ENCODE measurements at regions not wholly inside any gene's neighbourhood (a gene's known extent, or its start where the extent isn't known, plus 50 kb on each side); places are given as distances from the start of the nearest gene placed in this dataset.
A peak's percentile ranks its signal among the peaks of the same experiment; 100 is the strongest.
"Not testable (repeated sequence)": the region's sequence is repeated elsewhere in the genome, so short reads cannot be mapped to it uniquely, and the experiment has no call there.

GRCh38 chr13:26488236-26489003, 69.1 kb upstream of the WASF3 start:
- H3K27me3 ChIP-seq (ENCODE audit: insufficient read depth in 3 of 3, low read length in 2 of 3) = no peaks in the 10 kb centered on the region
- no peak overlapping the region for H3K27ac ChIP-seq
- no peaks in the 10 kb centered on the region for H3K36me3 ChIP-seq (ENCODE audit: insufficient read depth in 1 of 2, low read depth in 1 of 2)
- no peak for TF ChIP-seq CTCF (IDR thresholded peaks at IDR 0.05)
- no peak overlapping the region for H3K4me3 ChIP-seq
- WGBS, 3 donors = 83 to 85% (median 84%) methylated on average over 18 of the region's 18 CpGs
- intact Hi-C loops (cut with DNase I) = no loop called here
- DNase-seq = no peak
- ATAC-seq = no peak
- H3K9me3 ChIP-seq = no peaks in the 10 kb centered on the region
- no peaks in the 10 kb centered on the region for H3K4me1 ChIP-seq

- not testable (repeated sequence) for H3K9me3 ChIP-seq; H3K27me3 ChIP-seq (ENCODE audit: insufficient read depth in 3 of 3, low read length in 2 of 3); ATAC-seq; H3K4me3 ChIP-seq; H3K36me3 ChIP-seq (ENCODE audit: insufficient read depth in 1 of 2, low read depth in 1 of 2); DNase-seq; H3K4me1 ChIP-seq; H3K27ac ChIP-seq
- intact Hi-C loops (cut with DNase I) = loop anchor here in 1 of 2 donors (5.0 kb wide), 1 partner anchor 205 kb away; no protein-coding TSS in a partner anchor
- WGBS, 3 donors = 88 to 93% (median 93%) methylated on average over 5 of the region's 5 CpGs
Observed at GRCh38 chr13:26492301-26492700, 65.2 kb upstream of the WASF3 start.

DNA sequence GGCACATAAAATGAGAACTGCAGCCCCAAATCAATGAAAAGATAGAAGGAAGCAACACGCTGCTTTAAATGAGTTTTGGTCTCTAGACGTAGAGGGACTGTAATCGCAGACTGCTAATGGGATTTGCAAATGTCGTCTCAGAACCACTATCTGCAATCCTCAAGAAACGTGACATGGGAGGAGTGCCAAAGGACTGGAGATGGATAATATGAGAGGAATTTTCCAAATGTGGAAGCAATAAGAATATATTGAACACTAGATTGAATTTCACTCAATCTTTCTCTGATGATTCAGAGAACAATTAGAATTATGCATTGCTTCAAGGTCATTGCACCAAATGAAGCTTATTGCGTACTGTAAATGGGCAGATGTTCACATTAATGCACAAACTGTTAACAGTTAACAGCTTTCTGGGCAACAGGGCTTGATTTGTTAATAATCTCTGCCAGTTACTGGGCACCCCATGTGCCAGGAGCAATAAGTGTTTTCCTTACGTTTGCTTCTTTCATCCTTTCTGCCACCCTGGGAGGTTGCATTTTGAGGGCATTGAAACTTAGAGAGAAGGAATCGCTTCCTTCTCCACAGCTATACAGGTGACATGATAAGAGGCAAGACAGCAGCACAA, 62.8 kb upstream of the WASF3 start:
- Histone ChIP-seq H3K9me3 (no peaks in the 10 kb centered on the region), H3K4me3 (no peak overlapping the region), H3K4me1 (no peaks in the 10 kb centered on the region), H3K27me3 (ENCODE audit: insufficient read depth in 3 of 3, low read length in 2 of 3) (no peaks in the 10 kb centered on the region), H3K36me3 (ENCODE audit: insufficient read depth in 1 of 2, low read depth in 1 of 2) (no peaks in the 10 kb centered on the region), H3K27ac (no peak overlapping the region)
- DNase-seq (no peak), ATAC-seq (no peak)
- intact Hi-C loops (cut with DNase I) = loop anchor here in 1 of 2 donors (5.0 kb wide), 1 partner anchor 203 kb away; no protein-coding TSS in a partner anchor
- no peak for TF ChIP-seq CTCF (IDR thresholded peaks at IDR 0.05)
- WGBS, 3 donors = 58 to 72% (median 61%) methylated on average over 8 of the region's 8 CpGs

- DNase-seq (no peak), ATAC-seq (peak in 1 of 4 donors; percentile 36)
- 42 to 44% (median 42%) methylated on average over 3 of the region's 3 CpGs for WGBS, 3 donors
- intact Hi-C loops (cut with DNase I) = loop anchor here (1.0 to 2.0 kb wide), 2 partner anchors 311 to 313 kb away; no protein-coding TSS in a partner anchor
- Histone ChIP-seq H3K36me3 (ENCODE audit: insufficient read depth in 1 of 2, low read depth in 1 of 2) (no peaks in the 10 kb centered on the region), H3K4me1 (no peaks in the 10 kb centered on the region), H3K27me3 (ENCODE audit: insufficient read depth in 3 of 3, low read length in 2 of 3) (no peaks in the 10 kb centered on the region), H3K9me3 (no peaks in the 10 kb centered on the region), H3K27ac (no peak overlapping the region), H3K4me3 (no peak overlapping the region)
- no peak for TF ChIP-seq CTCF (IDR thresholded peaks at IDR 0.05)
Observed at GRCh38 chr13:26495750-26496149, 61.7 kb upstream of the WASF3 start.

- TF ChIP-seq CTCF (IDR thresholded peaks at IDR 0.05) = no peak
- ATAC-seq = no peak
- no peaks in the 10 kb centered on the region for H3K27me3 ChIP-seq (ENCODE audit: insufficient read depth in 3 of 3, low read length in 2 of 3)
- H3K27ac ChIP-seq = no peak overlapping the region
- no peak overlapping the region for H3K4me3 ChIP-seq
- H3K36me3 ChIP-seq (ENCODE audit: insufficient read depth in 1 of 2, low read depth in 1 of 2) = no peaks in the 10 kb centered on the region
- H3K9me3 ChIP-seq = no peaks in the 10 kb centered on the region
- H3K4me1 ChIP-seq = no peaks in the 10 kb centered on the region
- WGBS, 3 donors = 67 to 74% (median 70%) methylated on average over 5 of the region's 5 CpGs
- DNase-seq = no peak
- intact Hi-C loops (cut with DNase I) = loop anchor here in 1 of 2 donors (2.0 kb wide), 1 partner anchor 315 kb away; no protein-coding TSS in a partner anchor
Observed at GRCh38 chr13:26497968-26498511, 59.4 kb upstream of the WASF3 start.

Measured in psoas muscle (tissue), 7 donors.